NT2/D1 (cell line): ENCODE measurements at regions not wholly inside any gene's neighbourhood (a gene's known extent, or its start where the extent isn't known, plus 50 kb on each side); places are given as distances from the start of the nearest gene placed in this dataset.

Experiments used
- SUZ12 ChIP-seq: IDR thresholded peaks from 2 replicates; pipeline ENCODE4 v1.6.1; 2011; ENCODE audit not compliant: insufficient read length, insufficient read depth; ENCODE audit errors: extremely low read depth
- YY1 ChIP-seq: IDR thresholded peaks from 2 replicates; pipeline ENCODE4 v1.6.1; 2011; ENCODE audit not compliant: insufficient read length, insufficient read depth
- ZNF274 ChIP-seq: IDR thresholded peaks from 2 replicates; pipeline ENCODE4 v1.6.1; 2011; ENCODE audit warnings: mild to moderate bottlenecking, low read depth, low read length

DNA sequence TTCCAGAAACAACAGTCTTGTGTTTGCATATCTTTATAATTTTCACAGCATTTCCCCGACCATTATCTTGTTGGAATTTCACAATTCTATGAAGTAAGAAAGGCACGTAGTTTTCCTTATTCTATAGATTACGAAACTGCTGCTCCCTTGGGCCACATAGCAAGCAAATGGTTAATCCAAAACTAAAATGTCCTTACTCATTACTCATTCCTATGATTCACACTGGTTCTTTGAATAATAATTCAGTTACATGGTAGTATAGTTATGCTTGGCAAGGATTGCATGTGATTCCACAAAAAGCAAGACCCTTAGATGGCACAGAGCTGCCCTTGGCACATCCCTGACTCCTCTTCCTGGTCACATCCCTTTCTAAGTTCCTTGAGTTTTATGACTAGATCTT lies 51.2 kb downstream of the OR13H1 start:
- TF ChIP-seq SUZ12 (no peak), YY1 (no peak), ZNF274 (no peak)
